ENCODE measurements at regions not wholly inside any gene's neighbourhood (a gene's known extent, or its start where the extent isn't known, plus 50 kb on each side); places are given as distances from the start of the nearest gene placed in this dataset.

DNA sequence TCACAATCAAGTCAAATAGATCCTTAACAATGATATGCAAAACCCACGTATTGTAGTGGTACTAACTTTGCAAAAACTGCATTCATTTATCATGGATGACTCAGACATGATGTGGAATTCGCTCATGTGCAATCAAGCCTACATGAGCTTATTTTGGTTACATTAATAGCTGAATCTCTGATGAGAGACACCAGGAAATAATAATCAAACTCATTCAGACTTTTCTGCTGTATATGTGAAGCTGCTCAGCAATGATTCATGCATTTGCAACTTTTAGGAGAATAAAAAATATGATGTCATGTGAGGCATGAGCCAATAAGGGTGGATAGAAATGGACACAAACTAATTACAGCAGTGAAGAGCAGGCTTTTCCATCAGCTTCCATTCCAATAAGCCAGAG, 1075.8 kb upstream of the TMEM132C start:
- H3K79me2 ChIP-seq (ENCODE audit: control insufficient read depth, insufficient read depth, low read length), result no peaks in the 10 kb centered on the region
- no peak overlapping the region for H3K9ac ChIP-seq (replicated peaks; ENCODE audit: extremely low read depth, insufficient read depth, low read length)
- ChIA-PET CTCF (no interaction called here), POLR2A (no interaction called here)
- no TSS peak for BruUV-seq (replicated peaks)
- no peak for FAIRE-seq
- no peaks in the 10 kb centered on the region for H3K36me3 ChIP-seq (ENCODE audit: control insufficient read depth in 2 of 2, extremely low read depth in 1 of 2, insufficient read depth in 2 of 2, low read length in 2 of 2)
- H3K4me3 ChIP-seq (replicated peaks in 1 of 3; ENCODE audit: insufficient read depth in 1 of 3, low read depth in 1 of 3, low read length in 3 of 3), result no peak overlapping the region
- DNase-seq (ENCODE audit: low read depth, low spot score), result no peak
- intact Hi-C loops (cut with micrococcal nuclease) (no loop called here), dilution Hi-C loops (cut with MboI; ENCODE audit: extremely low pct_ligation_motif_present, low sequenced_read_pairs) (no loop called here)
- H3K4me1 ChIP-seq (ENCODE audit: control insufficient read depth, extremely low read depth, insufficient read depth, low read length), result no peaks in the 10 kb centered on the region
- H3K9me1 ChIP-seq (replicated peaks; ENCODE audit: control insufficient read depth, extremely low read depth, insufficient read depth, low read length), result no peaks in the 10 kb centered on the region
- no peak overlapping the region for H2AFZ ChIP-seq (ENCODE audit: low read depth, low read length)
- no peak overlapping the region for H3K4me2 ChIP-seq (ENCODE audit: insufficient read depth, low read length)
- no peak overlapping the region for H3K27ac ChIP-seq (ENCODE audit: insufficient read depth, low read depth, low read length)
- H4K20me1 ChIP-seq (replicated peaks; ENCODE audit: control insufficient read depth, extremely low read depth, insufficient read depth, low read length), result no peaks in the 10 kb centered on the region
- H3K27me3 ChIP-seq (ENCODE audit: control insufficient read depth in 2 of 2, insufficient read depth in 2 of 2, low read length in 2 of 2), result no peaks in the 10 kb centered on the region
- H3K9me3 ChIP-seq (replicated peaks; ENCODE audit: control insufficient read depth, insufficient read depth, low read length), result peaks cover 5% of the 10 kb centered on the region
- TF ChIP-seq MAX (IDR thresholded peaks at IDR 0.05; ENCODE audit: insufficient read depth, insufficient read length) (no peak), MYC (IDR thresholded peaks at IDR 0.05; ENCODE audit: low read depth, low read length) (no peak), GATA2 (IDR thresholded peaks at IDR 0.05; ENCODE audit: insufficient read depth, insufficient read length, low read depth, low read length) (no peak), POLR2A (IDR thresholded peaks at IDR 0.05; ENCODE audit: low read depth, low read length) (no peak), FOS (IDR thresholded peaks at IDR 0.05; ENCODE audit: borderline replicate concordance, insufficient read depth, low read length) (no peak), POLR2AphosphoS5 (IDR thresholded peaks at IDR 0.05; ENCODE audit: insufficient read depth, low read depth, low read length) (no peak), EZH2 (IDR thresholded peaks at IDR 0.05; ENCODE audit: borderline replicate concordance, low read depth, low read length, severe bottlenecking) (no peak), JUN (IDR thresholded peaks at IDR 0.05; ENCODE audit: borderline replicate concordance, insufficient read depth, insufficient read length, low read depth) (no peak)
- TF ChIP-seq, protein P1, sequence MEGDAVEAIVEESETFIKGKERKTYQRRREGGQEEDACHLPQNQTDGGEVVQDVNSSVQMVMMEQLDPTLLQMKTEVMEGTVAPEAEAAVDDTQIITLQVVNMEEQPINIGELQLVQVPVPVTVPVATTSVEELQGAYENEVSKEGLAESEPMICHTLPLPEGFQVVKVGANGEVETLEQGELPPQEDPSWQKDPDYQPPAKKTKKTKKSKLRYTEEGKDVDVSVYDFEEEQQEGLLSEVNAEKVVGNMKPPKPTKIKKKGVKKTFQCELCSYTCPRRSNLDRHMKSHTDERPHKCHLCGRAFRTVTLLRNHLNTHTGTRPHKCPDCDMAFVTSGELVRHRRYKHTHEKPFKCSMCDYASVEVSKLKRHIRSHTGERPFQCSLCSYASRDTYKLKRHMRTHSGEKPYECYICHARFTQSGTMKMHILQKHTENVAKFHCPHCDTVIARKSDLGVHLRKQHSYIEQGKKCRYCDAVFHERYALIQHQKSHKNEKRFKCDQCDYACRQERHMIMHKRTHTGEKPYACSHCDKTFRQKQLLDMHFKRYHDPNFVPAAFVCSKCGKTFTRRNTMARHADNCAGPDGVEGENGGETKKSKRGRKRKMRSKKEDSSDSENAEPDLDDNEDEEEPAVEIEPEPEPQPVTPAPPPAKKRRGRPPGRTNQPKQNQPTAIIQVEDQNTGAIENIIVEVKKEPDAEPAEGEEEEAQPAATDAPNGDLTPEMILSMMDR (IDR thresholded peaks at IDR 0.05; ENCODE audit: extremely low read depth in 1 of 2, insufficient read depth in 1 of 2, low read depth in 1 of 2, low read length in 2 of 2), result no peak

Measured in endothelial cell of umbilical vein (primary cell).